Liver (tissue), 8 donors: ENCODE measurements at regions not wholly inside any gene's neighbourhood (a gene's known extent, or its start where the extent isn't known, plus 50 kb on each side); places are given as distances from the start of the nearest gene placed in this dataset.

Experiments used
- DNase-seq: peaks from one replicate; pipeline ENCODE4 v3.0.0-alpha.2; 2017; ENCODE audit warnings: low spot score
- H3K27ac ChIP-seq, 2 donors: one replicate each; pipeline ENCODE4 v1.7.0; 2013; ENCODE audit warnings: inconsistent platforms in 2 of 2, low read length in 2 of 2, control low read depth in 1 of 2, low read depth in 1 of 2, mild to moderate bottlenecking in 1 of 2
- H3K27me3 ChIP-seq, 4 donors: one replicate each; pipeline versions ENCODE4 v1.6.1 to v1.7.0; 2013; ENCODE audit warnings: low read length in 3 of 4, inconsistent platforms in 1 of 4, mild to moderate bottlenecking in 1 of 4, moderate library complexity in 1 of 4; ENCODE audit not compliant: control insufficient read depth in 4 of 4, insufficient read depth in 4 of 4
- H3K36me3 ChIP-seq, 4 donors: one replicate each; pipeline versions ENCODE4 v1.6.1 to v1.7.0; 2013; ENCODE audit warnings: low read length in 3 of 4, mild to moderate bottlenecking in 3 of 4, low read depth in 1 of 4, moderate library complexity in 1 of 4; ENCODE audit not compliant: control insufficient read depth in 4 of 4, insufficient read depth in 3 of 4
- H3K4me1 ChIP-seq, 4 donors: one replicate each; pipeline versions ENCODE4 v1.6.1 to v1.7.0; 2013; ENCODE audit warnings: low read length in 3 of 4, mild to moderate bottlenecking in 3 of 4, moderate library complexity in 1 of 4; ENCODE audit not compliant: control insufficient read depth in 4 of 4, insufficient read depth in 4 of 4
- H3K4me3 ChIP-seq, 3 donors: one replicate each; pipeline versions ENCODE4 v1.6.1 to v1.7.0; 2013; ENCODE audit warnings: low read length in 3 of 3, control low read depth in 1 of 3, low read depth in 1 of 3, mild to moderate bottlenecking in 1 of 3
- H3K9ac ChIP-seq, 2 donors: one replicate each; pipeline ENCODE4 v1.7.0; 2013; ENCODE audit warnings: low read length in 2 of 2, mild to moderate bottlenecking in 2 of 2, moderate library complexity in 2 of 2, control low read depth in 1 of 2, low read depth in 1 of 2
- H3K9me3 ChIP-seq, 4 donors: one replicate each; pipeline versions ENCODE4 v1.6.1 to v1.7.0; 2013; ENCODE audit warnings: low read length in 3 of 4; ENCODE audit not compliant: control insufficient read depth in 4 of 4
- EGR1 ChIP-seq, 2 donors: IDR thresholded peaks; 2 replicates each; pipeline ENCODE4 v1.6.1; 2016 to 2018; ENCODE audit warnings: antibody characterized with exemption in 2 of 2, low read depth in 2 of 2
- FOXA1 ChIP-seq: IDR thresholded peaks from 2 replicates; pipeline ENCODE4 v1.6.1; 2016; ENCODE audit warnings: antibody characterized with exemption
- FOXA2 ChIP-seq: IDR thresholded peaks from 2 replicates; pipeline ENCODE4 v1.6.1; 2016; ENCODE audit warnings: antibody characterized with exemption
- GABPA ChIP-seq, 2 donors: IDR thresholded peaks in 1 of 2; conservative IDR thresholded peaks in 1 of 2; 2 replicates each; pipeline ENCODE4 v1.6.1; 2016; ENCODE audit warnings: antibody characterized with exemption in 2 of 2, mild to moderate bottlenecking in 1 of 2, moderate library complexity in 1 of 2
- HNF4A ChIP-seq, 2 donors: conservative IDR thresholded peaks; 2 replicates each; pipeline ENCODE4 v1.6.1; 2016; ENCODE audit warnings: antibody characterized with exemption in 2 of 2, mild to moderate bottlenecking in 2 of 2
- HNF4G ChIP-seq: IDR thresholded peaks from 2 replicates; pipeline ENCODE4 v1.6.1; 2016; ENCODE audit warnings: antibody characterized with exemption
- JUND ChIP-seq, 2 donors: IDR thresholded peaks; 2 replicates each; pipeline ENCODE4 v1.6.1; 2016; ENCODE audit warnings: antibody characterized with exemption in 2 of 2
- NR2F2 ChIP-seq: IDR thresholded peaks from 2 replicates; pipeline ENCODE4 v1.6.1; 2016; ENCODE audit warnings: antibody characterized with exemption
- RAD21 ChIP-seq, 2 donors: IDR thresholded peaks; 2 replicates each; pipeline ENCODE4 v1.6.1; 2016; ENCODE audit warnings: antibody characterized with exemption in 2 of 2, mild to moderate bottlenecking in 2 of 2
- RXRA ChIP-seq, 2 donors: IDR thresholded peaks; 2 replicates each; pipeline ENCODE4 v1.6.1; 2017 to 2018; ENCODE audit warnings: antibody characterized with exemption in 2 of 2, mild to moderate bottlenecking in 1 of 2
- SP1 ChIP-seq: IDR thresholded peaks from 2 replicates; pipeline ENCODE4 v1.6.1; 2018; ENCODE audit warnings: antibody characterized with exemption, mild to moderate bottlenecking
- TAF1 ChIP-seq: conservative IDR thresholded peaks from 2 replicates; pipeline ENCODE4 v1.6.1; 2016; ENCODE audit warnings: antibody characterized with exemption, mild to moderate bottlenecking
- YY1 ChIP-seq: IDR thresholded peaks from 2 replicates; pipeline ENCODE4 v1.6.1; 2016; ENCODE audit warnings: antibody characterized with exemption, mild to moderate bottlenecking
- whole genome bisulfite sequencing: extraction: QIAGEN DNeasy Blood & Tissue Kit; methylation state at CpG from one replicate; pipeline ENCODE4 v1.1.7; 2013; 5-methylcytosine and 5-hydroxymethylcytosine counted together
- TF ChIP-seq, protein P1 (sequence below): IDR thresholded peaks from 2 replicates; pipeline ENCODE4 v1.6.1; 2016; ENCODE audit warnings: antibody characterized with exemption
- TF ChIP-seq, protein P2 (sequence below): IDR thresholded peaks from 2 replicates; pipeline ENCODE4 v1.6.1; 2016; ENCODE audit warnings: antibody characterized with exemption
- TF ChIP-seq, protein P3 (sequence below): fragments of 150-350 bp; IDR thresholded peaks from 2 replicates; pipeline ENCODE4 v1.5.1; 2017; ENCODE audit warnings: improper control_type of control experiment, low read depth, low read length; ENCODE audit not compliant: missing input control
- TF ChIP-seq, protein P4 (sequence below): IDR thresholded peaks from 2 replicates; pipeline ENCODE4 v1.6.1; 2016; ENCODE audit warnings: antibody characterized with exemption, mild to moderate bottlenecking
- TF ChIP-seq, protein P5 (sequence below): IDR thresholded peaks from 2 replicates; pipeline ENCODE4 v1.6.1; 2016; ENCODE audit warnings: antibody characterized with exemption
- donor health status: healthy.
- donor health status: healthy.
- donor health status: healthy.
- donor health status: healthy.
- donor health status: healthy.

DNA sequence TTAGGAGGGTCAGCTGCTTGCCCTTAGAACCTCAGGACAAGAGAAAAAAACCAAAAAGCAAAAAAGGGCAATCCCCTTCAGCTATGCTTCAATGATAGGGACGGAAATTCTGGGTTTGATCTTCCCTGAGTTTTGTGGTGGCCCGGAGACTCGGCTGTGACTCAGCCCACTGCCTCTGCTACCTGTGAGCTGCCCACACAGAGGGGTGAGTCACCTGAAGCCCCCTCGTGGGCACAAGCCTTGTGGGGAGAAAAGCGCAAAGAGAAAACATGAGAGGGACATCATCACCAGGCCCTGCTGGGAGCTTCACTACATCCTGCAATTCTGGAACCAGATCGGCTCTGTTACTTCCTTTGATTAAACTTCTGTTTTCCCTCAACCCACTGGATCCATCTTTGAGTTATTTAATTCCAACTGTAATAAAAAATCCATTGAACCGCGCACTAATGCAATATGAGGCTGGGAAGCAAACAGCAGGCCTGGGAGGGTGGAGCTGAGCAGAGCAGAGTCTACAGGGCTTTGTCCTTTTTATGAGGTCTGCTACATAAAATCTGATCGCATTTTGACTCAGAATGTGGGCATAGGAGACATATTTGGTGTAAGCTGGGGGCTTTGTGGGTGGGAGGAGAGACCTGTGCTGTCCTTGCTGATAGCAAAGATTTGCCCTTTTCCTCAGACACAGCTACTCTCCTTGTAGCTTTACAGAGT, 58.7 kb upstream of the STUM start:
- WGBS = 83% methylated on average over 9 of the region's 9 CpGs
- Histone ChIP-seq H3K4me1 (no peaks in the 10 kb centered on the region), H3K9me3 (no peaks in the 10 kb centered on the region), H3K36me3 (no peaks in the 10 kb centered on the region), H3K27me3 (no peaks in the 10 kb centered on the region), H3K4me3 (no peak overlapping the region), H3K27ac (no peak overlapping the region), H3K9ac (no peak overlapping the region)
- no peak for DNase-seq
- TF ChIP-seq, protein P1, sequence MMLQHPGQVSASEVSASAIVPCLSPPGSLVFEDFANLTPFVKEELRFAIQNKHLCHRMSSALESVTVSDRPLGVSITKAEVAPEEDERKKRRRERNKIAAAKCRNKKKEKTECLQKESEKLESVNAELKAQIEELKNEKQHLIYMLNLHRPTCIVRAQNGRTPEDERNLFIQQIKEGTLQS = no peak
- TF ChIP-seq SP1 (no peak), EGR1 (IDR thresholded peaks at IDR 0.05; ENCODE audit: low read depth in 2 of 2) (no peak), GABPA (IDR thresholded peaks at IDR 0.05 in 1 of 2, conservative IDR thresholded peaks at IDR 0.05 in 1 of 2) (no peak), YY1 (no peak), JUND (IDR thresholded peaks at IDR 0.05) (no peak), TAF1 (no peak)

DNA sequence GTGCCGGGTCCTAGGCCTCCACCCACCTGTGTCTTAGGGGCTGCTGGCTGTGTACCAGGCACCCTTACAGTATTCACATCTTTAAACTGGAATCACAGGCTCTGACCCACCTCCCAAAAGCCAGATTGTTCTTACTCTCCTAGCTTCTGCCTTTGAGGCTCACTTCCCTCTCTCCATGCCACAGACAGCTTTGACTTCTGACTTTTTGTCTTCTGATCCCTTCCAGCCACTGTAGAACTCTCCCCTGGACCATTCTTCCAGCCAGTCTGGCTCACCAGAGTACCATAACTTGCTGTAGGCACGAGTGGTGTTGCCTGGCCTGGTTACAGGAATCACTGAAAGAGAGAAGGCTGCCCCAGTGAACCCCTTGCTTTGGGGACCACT, 58.1 kb upstream of the STUM start:
- Histone ChIP-seq H3K4me1 (no peaks in the 10 kb centered on the region), H3K9me3 (no peaks in the 10 kb centered on the region), H3K4me3 (no peak overlapping the region), H3K36me3 (no peaks in the 10 kb centered on the region), H3K27me3 (peaks cover 0 to 3% (median 0%) of the 10 kb centered on the region in 4 donors), H3K27ac (no peak overlapping the region), H3K9ac (no peak overlapping the region)
- TF ChIP-seq EGR1 (IDR thresholded peaks at IDR 0.05; ENCODE audit: low read depth in 2 of 2) (no peak), GABPA (IDR thresholded peaks at IDR 0.05 in 1 of 2, conservative IDR thresholded peaks at IDR 0.05 in 1 of 2) (no peak), YY1 (no peak), SP1 (no peak), NR2F2 (no peak), RAD21 (IDR thresholded peaks at IDR 0.05) (no peak), FOXA1 (no peak), HNF4G (no peak), HNF4A (conservative IDR thresholded peaks at IDR 0.05) (no peak), JUND (IDR thresholded peaks at IDR 0.05) (no peak), RXRA (IDR thresholded peaks at IDR 0.05) (no peak), FOXA2 (no peak), TAF1 (no peak)
- TF ChIP-seq, protein P2, sequence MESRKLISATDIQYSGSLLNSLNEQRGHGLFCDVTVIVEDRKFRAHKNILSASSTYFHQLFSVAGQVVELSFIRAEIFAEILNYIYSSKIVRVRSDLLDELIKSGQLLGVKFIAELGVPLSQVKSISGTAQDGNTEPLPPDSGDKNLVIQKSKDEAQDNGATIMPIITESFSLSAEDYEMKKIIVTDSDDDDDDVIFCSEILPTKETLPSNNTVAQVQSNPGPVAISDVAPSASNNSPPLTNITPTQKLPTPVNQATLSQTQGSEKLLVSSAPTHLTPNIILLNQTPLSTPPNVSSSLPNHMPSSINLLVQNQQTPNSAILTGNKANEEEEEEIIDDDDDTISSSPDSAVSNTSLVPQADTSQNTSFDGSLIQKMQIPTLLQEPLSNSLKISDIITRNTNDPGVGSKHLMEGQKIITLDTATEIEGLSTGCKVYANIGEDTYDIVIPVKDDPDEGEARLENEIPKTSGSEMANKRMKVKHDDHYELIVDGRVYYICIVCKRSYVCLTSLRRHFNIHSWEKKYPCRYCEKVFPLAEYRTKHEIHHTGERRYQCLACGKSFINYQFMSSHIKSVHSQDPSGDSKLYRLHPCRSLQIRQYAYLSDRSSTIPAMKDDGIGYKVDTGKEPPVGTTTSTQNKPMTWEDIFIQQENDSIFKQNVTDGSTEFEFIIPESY = no peak
- TF ChIP-seq, protein P1 = no peak
- TF ChIP-seq, protein P3, sequence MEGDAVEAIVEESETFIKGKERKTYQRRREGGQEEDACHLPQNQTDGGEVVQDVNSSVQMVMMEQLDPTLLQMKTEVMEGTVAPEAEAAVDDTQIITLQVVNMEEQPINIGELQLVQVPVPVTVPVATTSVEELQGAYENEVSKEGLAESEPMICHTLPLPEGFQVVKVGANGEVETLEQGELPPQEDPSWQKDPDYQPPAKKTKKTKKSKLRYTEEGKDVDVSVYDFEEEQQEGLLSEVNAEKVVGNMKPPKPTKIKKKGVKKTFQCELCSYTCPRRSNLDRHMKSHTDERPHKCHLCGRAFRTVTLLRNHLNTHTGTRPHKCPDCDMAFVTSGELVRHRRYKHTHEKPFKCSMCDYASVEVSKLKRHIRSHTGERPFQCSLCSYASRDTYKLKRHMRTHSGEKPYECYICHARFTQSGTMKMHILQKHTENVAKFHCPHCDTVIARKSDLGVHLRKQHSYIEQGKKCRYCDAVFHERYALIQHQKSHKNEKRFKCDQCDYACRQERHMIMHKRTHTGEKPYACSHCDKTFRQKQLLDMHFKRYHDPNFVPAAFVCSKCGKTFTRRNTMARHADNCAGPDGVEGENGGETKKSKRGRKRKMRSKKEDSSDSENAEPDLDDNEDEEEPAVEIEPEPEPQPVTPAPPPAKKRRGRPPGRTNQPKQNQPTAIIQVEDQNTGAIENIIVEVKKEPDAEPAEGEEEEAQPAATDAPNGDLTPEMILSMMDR = no peak
- TF ChIP-seq, protein P4, sequence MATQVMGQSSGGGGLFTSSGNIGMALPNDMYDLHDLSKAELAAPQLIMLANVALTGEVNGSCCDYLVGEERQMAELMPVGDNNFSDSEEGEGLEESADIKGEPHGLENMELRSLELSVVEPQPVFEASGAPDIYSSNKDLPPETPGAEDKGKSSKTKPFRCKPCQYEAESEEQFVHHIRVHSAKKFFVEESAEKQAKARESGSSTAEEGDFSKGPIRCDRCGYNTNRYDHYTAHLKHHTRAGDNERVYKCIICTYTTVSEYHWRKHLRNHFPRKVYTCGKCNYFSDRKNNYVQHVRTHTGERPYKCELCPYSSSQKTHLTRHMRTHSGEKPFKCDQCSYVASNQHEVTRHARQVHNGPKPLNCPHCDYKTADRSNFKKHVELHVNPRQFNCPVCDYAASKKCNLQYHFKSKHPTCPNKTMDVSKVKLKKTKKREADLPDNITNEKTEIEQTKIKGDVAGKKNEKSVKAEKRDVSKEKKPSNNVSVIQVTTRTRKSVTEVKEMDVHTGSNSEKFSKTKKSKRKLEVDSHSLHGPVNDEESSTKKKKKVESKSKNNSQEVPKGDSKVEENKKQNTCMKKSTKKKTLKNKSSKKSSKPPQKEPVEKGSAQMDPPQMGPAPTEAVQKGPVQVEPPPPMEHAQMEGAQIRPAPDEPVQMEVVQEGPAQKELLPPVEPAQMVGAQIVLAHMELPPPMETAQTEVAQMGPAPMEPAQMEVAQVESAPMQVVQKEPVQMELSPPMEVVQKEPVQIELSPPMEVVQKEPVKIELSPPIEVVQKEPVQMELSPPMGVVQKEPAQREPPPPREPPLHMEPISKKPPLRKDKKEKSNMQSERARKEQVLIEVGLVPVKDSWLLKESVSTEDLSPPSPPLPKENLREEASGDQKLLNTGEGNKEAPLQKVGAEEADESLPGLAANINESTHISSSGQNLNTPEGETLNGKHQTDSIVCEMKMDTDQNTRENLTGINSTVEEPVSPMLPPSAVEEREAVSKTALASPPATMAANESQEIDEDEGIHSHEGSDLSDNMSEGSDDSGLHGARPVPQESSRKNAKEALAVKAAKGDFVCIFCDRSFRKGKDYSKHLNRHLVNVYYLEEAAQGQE = no peak
- TF ChIP-seq, protein P5, sequence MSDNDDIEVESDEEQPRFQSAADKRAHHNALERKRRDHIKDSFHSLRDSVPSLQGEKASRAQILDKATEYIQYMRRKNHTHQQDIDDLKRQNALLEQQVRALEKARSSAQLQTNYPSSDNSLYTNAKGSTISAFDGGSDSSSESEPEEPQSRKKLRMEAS = no peak
- 83% methylated on average over 2 of the region's 2 CpGs for WGBS
- DNase-seq = no peak
